Activated B cell treated with CpG ODN at 0.5 μM for 24 hours (primary cell): ENCODE measurements at regions not wholly inside any gene's neighbourhood (a gene's known extent, or its start where the extent isn't known, plus 50 kb on each side); places are given as distances from the start of the nearest gene placed in this dataset.

ENCODE experiments used
- ATAC-seq: fragments of 200-7000 bp; cut with Tn5 transposase; one replicate; pipeline ENCODE4 v1.10.0; 2021; ENCODE audit warnings: low read depth, mild to moderate bottlenecking, moderate library complexity
- CTCF ChIA-PET: fragments of 350-600 bp; sonication (Branson Sonifier 250); formaldehyde crosslinking; loops from one replicate; lab custom pipeline; 2021; ENCODE audit warnings: antibody characterized with exemption; lab: Charles Lee
- POLR2A ChIA-PET: fragments of 350-600 bp; sonication (Branson Sonifier 250); formaldehyde crosslinking; loops from one replicate; lab custom pipeline; 2021; ENCODE audit warnings: antibody characterized with exemption; lab: Charles Lee
- DNase-seq: peaks from one replicate; pipeline ENCODE4 v3.0.0; 2022
- H3K27ac Mint-ChIP-seq: one replicate; pipeline ENCODE4 v1.8.0; 2020; ENCODE audit warnings: mixed read lengths
- H3K27me3 Mint-ChIP-seq: one replicate; pipeline ENCODE4 v1.8.0; 2021; ENCODE audit warnings: mixed read lengths
- H3K36me3 Mint-ChIP-seq: one replicate; pipeline ENCODE4 v1.8.0; 2021; ENCODE audit warnings: low read depth, mixed read lengths
- H3K4me1 Mint-ChIP-seq: one replicate; pipeline ENCODE4 v1.8.0; 2021; ENCODE audit warnings: mixed read lengths
- H3K4me3 Mint-ChIP-seq: one replicate; pipeline ENCODE4 v1.8.0; 2020; ENCODE audit warnings: mild to moderate bottlenecking, mixed read lengths
- H3K9me3 Mint-ChIP-seq: one replicate; pipeline ENCODE4 v1.8.0; 2020; ENCODE audit warnings: mixed read lengths
- intact Hi-C: fragments of 100-400 bp; cut with micrococcal nuclease; formaldehyde crosslinking; loops from one replicate; pipeline ENCODE4 v1.15.1; 2024
- TF ChIP-seq, protein P1 (sequence below): fragments of 200-600 bp; IDR thresholded peaks from one replicate; pipeline ENCODE4 v1.8.0; 2022; ENCODE audit warnings: antibody characterized with exemption, mild to moderate bottlenecking

GRCh38 chr18:40651163-40651562 is 1303.9 kb upstream of the PIK3C3 start:
- DNase-seq (no peak), ATAC-seq (no peak)
- TF ChIP-seq, protein P1, sequence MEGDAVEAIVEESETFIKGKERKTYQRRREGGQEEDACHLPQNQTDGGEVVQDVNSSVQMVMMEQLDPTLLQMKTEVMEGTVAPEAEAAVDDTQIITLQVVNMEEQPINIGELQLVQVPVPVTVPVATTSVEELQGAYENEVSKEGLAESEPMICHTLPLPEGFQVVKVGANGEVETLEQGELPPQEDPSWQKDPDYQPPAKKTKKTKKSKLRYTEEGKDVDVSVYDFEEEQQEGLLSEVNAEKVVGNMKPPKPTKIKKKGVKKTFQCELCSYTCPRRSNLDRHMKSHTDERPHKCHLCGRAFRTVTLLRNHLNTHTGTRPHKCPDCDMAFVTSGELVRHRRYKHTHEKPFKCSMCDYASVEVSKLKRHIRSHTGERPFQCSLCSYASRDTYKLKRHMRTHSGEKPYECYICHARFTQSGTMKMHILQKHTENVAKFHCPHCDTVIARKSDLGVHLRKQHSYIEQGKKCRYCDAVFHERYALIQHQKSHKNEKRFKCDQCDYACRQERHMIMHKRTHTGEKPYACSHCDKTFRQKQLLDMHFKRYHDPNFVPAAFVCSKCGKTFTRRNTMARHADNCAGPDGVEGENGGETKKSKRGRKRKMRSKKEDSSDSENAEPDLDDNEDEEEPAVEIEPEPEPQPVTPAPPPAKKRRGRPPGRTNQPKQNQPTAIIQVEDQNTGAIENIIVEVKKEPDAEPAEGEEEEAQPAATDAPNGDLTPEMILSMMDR: no peak
- intact Hi-C loops: no loop called here
- ChIA-PET CTCF (no interaction called here), POLR2A (no interaction called here)
- peaks cover 5% of the 10 kb centered on the region for H3K9me3 Mint-ChIP-seq
- H3K27me3 Mint-ChIP-seq: no peaks in the 10 kb centered on the region
- H3K4me3 Mint-ChIP-seq: no peak overlapping the region
- H3K36me3 Mint-ChIP-seq: no peaks in the 10 kb centered on the region
- no peak overlapping the region for H3K27ac Mint-ChIP-seq
- H3K4me1 Mint-ChIP-seq: no peaks in the 10 kb centered on the region

- no peak overlapping the region for H3K27ac Mint-ChIP-seq
- ChIA-PET CTCF (no interaction called here), POLR2A (no interaction called here)
- H3K27me3 Mint-ChIP-seq: no peaks in the 10 kb centered on the region
- no peaks in the 10 kb centered on the region for H3K4me1 Mint-ChIP-seq
- H3K36me3 Mint-ChIP-seq: no peaks in the 10 kb centered on the region
- TF ChIP-seq, protein P1: no peak
- ATAC-seq: no peak
- intact Hi-C loops: no loop called here
- DNase-seq: no peak
- H3K9me3 Mint-ChIP-seq: peaks cover 2% of the 10 kb centered on the region
- no peak overlapping the region for H3K4me3 Mint-ChIP-seq
Measured at GRCh38 chr18:40642692-40643229, 1312.3 kb upstream of the PIK3C3 start.

- CTCF ChIA-PET: no interaction called here
- intact Hi-C loops: no loop called here
Measured at GRCh38 chr18:40631319-40631718, 1323.7 kb upstream of the PIK3C3 start.

GRCh38 chr18:40630496-40630895 is 1324.5 kb upstream of the PIK3C3 start:
- Mint-ChIP-seq H3K36me3 (no peaks in the 10 kb centered on the region), H3K27ac (no peak overlapping the region), H3K9me3 (peaks cover 11% of the 10 kb centered on the region), H3K4me1 (no peaks in the 10 kb centered on the region), H3K4me3 (no peak overlapping the region), H3K27me3 (no peaks in the 10 kb centered on the region)
- ChIA-PET POLR2A (no interaction called here), CTCF (no interaction called here)
- ATAC-seq (no peak), DNase-seq (no peak)
- intact Hi-C loops: no loop called here
- TF ChIP-seq, protein P1: no peak

More at GRCh38 chr18:40631319-40631718, 1323.7 kb upstream of the PIK3C3 start:
- no peak overlapping the region for H3K27ac Mint-ChIP-seq
- POLR2A ChIA-PET: no interaction called here
- no peaks in the 10 kb centered on the region for H3K4me1 Mint-ChIP-seq
- no peaks in the 10 kb centered on the region for H3K27me3 Mint-ChIP-seq
- ATAC-seq (no peak), DNase-seq (no peak)
- H3K9me3 Mint-ChIP-seq: peaks cover 11% of the 10 kb centered on the region
- no peaks in the 10 kb centered on the region for H3K36me3 Mint-ChIP-seq
- TF ChIP-seq, protein P1: no peak
- H3K4me3 Mint-ChIP-seq: no peak overlapping the region

DNA sequence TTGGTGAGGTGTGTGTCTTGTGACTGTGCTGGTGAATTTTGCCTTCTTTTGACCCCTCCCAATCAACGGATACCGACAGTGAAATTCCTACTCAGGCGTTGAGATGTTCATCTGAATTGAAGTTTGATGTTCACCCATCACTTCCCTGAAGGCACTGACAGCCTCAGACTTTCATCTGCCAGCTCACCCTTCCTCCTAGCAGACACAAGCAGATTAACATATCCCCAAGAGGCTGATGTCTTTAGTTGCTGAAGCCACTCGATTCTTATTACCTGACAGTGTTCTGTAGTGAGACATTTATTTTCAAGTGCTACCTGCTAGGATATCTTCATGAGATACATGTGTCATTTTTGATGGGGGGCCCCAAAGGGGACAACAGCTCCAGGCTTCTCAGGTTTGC is 1330.1 kb upstream of the PIK3C3 start:
- Mint-ChIP-seq H3K27me3 (no peaks in the 10 kb centered on the region), H3K9me3 (peaks cover 12% of the 10 kb centered on the region), H3K4me3 (no peak overlapping the region), H3K4me1 (no peaks in the 10 kb centered on the region), H3K27ac (no peak overlapping the region), H3K36me3 (no peaks in the 10 kb centered on the region)
- intact Hi-C loops: no loop called here
- POLR2A ChIA-PET: no interaction called here
- ATAC-seq (no peak), DNase-seq (no peak)
- TF ChIP-seq, protein P1: no peak
- CTCF ChIA-PET: no interaction called here
